LNCAP (cell line): ENCODE measurements at regions not wholly inside any gene's neighbourhood (a gene's known extent, or its start where the extent isn't known, plus 50 kb on each side); places are given as distances from the start of the nearest gene placed in this dataset.

Experiments
- TF ChIP-seq, protein P1 (sequence below): fragments of 450-650 bp; IDR thresholded peaks from 2 replicates; pipeline ENCODE4 v1.5.1; 2017; ENCODE audit warnings: mild to moderate bottlenecking

- TF ChIP-seq, protein P1, sequence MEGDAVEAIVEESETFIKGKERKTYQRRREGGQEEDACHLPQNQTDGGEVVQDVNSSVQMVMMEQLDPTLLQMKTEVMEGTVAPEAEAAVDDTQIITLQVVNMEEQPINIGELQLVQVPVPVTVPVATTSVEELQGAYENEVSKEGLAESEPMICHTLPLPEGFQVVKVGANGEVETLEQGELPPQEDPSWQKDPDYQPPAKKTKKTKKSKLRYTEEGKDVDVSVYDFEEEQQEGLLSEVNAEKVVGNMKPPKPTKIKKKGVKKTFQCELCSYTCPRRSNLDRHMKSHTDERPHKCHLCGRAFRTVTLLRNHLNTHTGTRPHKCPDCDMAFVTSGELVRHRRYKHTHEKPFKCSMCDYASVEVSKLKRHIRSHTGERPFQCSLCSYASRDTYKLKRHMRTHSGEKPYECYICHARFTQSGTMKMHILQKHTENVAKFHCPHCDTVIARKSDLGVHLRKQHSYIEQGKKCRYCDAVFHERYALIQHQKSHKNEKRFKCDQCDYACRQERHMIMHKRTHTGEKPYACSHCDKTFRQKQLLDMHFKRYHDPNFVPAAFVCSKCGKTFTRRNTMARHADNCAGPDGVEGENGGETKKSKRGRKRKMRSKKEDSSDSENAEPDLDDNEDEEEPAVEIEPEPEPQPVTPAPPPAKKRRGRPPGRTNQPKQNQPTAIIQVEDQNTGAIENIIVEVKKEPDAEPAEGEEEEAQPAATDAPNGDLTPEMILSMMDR = no peak
These were observed 407.0 kb upstream of the GRAMD2B start for GRCh38 chr5:126016256-126016655.

- TF ChIP-seq, protein P1 = no peak
These were observed 406.1 kb upstream of the GRAMD2B start for GRCh38 chr5:126017096-126017495.

DNA sequence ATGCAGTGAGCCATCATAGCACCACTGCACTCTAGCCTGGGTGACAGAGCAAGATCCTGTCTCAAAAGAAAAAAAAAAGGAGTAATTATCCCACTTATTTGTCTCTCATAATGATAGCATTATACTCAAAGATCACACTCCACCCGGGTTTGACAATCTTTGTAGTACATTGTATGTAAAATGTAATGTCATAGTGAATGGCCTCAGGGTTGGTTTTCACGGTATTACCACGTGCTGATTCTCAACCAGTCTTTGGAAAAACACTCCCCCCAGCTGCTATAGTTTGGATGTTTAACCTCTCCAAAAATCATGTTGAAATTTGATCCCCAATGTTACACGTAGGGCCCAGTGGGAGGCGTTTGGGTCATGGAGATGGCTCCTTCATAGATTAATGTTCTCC is 402.4 kb upstream of the GRAMD2B start:
- TF ChIP-seq, protein P1 = no peak

DNA sequence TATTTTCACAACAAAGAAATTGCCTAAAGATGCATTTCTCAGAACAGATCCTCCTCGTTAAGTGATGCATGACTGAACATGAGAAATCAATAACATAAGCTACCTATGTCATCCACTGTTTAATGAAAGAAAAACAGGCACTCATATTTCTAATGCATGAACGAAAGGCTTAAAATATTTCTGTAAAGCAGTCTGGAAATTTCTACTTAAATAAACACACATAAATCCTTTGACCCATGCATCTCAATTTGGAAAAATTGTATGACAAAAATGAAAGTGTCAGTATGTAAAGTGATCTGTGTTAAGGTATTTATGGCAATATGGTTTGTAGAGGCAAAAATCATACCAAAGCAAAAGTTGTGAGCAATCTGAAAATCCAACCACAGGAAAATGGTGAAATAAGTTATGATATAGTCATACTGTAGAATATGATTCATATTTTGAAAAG is 399.2 kb upstream of the GRAMD2B start:
- TF ChIP-seq, protein P1 = no peak

GRCh38 chr5:126027149-126027548 is 396.1 kb upstream of the GRAMD2B start:
- TF ChIP-seq, protein P1 = no peak

DNA sequence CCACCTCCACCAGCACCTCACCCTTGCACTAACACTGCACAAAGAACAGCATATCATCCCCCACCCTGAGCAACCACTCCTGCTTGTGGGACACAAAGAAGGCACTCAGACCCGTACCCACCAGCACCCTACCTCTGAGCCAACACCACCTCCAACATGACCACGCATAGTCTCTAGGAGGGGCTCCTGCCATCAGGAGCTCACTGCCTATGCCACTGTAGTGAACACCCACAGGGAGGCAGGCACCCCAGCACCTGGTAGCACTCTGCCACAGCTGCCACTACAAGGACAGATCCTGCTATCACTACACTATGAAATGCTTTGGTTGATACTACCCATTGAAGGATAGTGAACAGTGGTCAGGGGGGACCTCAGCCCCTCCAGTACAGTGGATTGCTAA is 395.6 kb upstream of the GRAMD2B start:
- TF ChIP-seq, protein P1 = no peak

DNA sequence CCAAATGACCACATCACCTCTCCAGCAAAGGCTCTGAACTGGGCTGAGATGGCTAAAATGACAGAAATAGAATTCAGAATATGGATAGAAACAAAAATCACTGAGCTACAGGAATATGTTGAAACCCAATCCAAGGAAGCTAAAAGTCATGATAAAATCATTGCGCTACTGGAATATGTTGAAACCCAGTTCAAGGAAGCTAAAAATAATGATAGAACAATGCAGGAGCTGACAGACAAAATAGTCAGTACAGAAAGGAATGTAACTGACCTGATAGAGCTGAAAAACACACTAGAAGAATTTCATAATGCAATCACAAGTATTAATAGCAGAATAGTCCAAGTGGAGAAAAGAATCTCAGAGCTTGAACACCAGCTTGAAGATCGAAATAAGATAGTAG is 394.9 kb upstream of the GRAMD2B start:
- TF ChIP-seq, protein P1 = no peak

GRCh38 chr5:126030698-126031097 is 392.5 kb upstream of the GRAMD2B start:
- TF ChIP-seq, protein P1 = no peak
